GM12874 (cell line): ENCODE measurements at regions not wholly inside any gene's neighbourhood (a gene's known extent, or its start where the extent isn't known, plus 50 kb on each side); places are given as distances from the start of the nearest gene placed in this dataset.

Experiments
- CTCF ChIP-seq: IDR thresholded peaks from 2 replicates; pipeline ENCODE4 v1.5.1; 2011; ENCODE audit warnings: low read depth, mild to moderate bottlenecking, control low read depth, low read length, moderate library complexity; ENCODE audit not compliant: insufficient read depth

- no peak for TF ChIP-seq CTCF
Observed at GRCh38 chr1:117752661-117753060, 146.8 kb downstream of the TENT5C start.

GRCh38 chr1:117753232-117753631, 147.4 kb downstream of the TENT5C start:
- TF ChIP-seq CTCF, result no peak

GRCh38 chr1:117753652-117754051, 147.8 kb downstream of the TENT5C start:
- TF ChIP-seq CTCF, result no peak

- peak; percentile 66 for TF ChIP-seq CTCF
Observed at GRCh38 chr1:117754061-117754969, 148.5 kb downstream of the TENT5C start.

- no peak for TF ChIP-seq CTCF
Observed at GRCh38 chr1:117757668-117758067, 151.8 kb downstream of the TENT5C start.

GRCh38 chr1:117758444-117759316, 152.8 kb downstream of the TENT5C start:
- TF ChIP-seq CTCF, result peak; percentile 72

GRCh38 chr1:117759535-117759934, 153.7 kb downstream of the TENT5C start:
- no peak for TF ChIP-seq CTCF
